Activated CD8-positive, alpha-beta T cell treated with anti-CD3 and anti-CD28 coated beads for 36 hours (primary cell): ENCODE measurements at regions not wholly inside any gene's neighbourhood (a gene's known extent, or its start where the extent isn't known, plus 50 kb on each side); places are given as distances from the start of the nearest gene placed in this dataset.

Experiments used
- ATAC-seq: fragments of 200-7000 bp; cut with Tn5 transposase; one replicate; pipeline ENCODE4 v1.10.0; 2021; ENCODE audit warnings: mild to moderate bottlenecking, moderate library complexity
- CTCF ChIA-PET: fragments of 350-600 bp; sonication (Branson Sonifier 250); formaldehyde crosslinking; loops from one replicate; lab custom pipeline; 2021; ENCODE audit warnings: antibody characterized with exemption; lab: Charles Lee
- POLR2A ChIA-PET: fragments of 350-600 bp; sonication (Branson Sonifier 250); formaldehyde crosslinking; loops from one replicate; lab custom pipeline; 2021; ENCODE audit warnings: antibody characterized with exemption; lab: Charles Lee
- DNase-seq: peaks from one replicate; pipeline ENCODE4 v3.0.0-alpha.2; 2020
- H3K27ac Mint-ChIP-seq: one replicate; pipeline ENCODE4 v1.8.0; 2021; ENCODE audit warnings: mild to moderate bottlenecking, mixed read lengths
- H3K27me3 Mint-ChIP-seq: one replicate; pipeline ENCODE4 v1.8.0; 2021; ENCODE audit warnings: mixed read lengths
- H3K36me3 Mint-ChIP-seq: one replicate; pipeline ENCODE4 v1.8.0; 2021; ENCODE audit warnings: low read depth, mixed read lengths
- H3K4me1 Mint-ChIP-seq: one replicate; pipeline ENCODE4 v1.8.0; 2021; ENCODE audit warnings: low read depth, mixed read lengths
- H3K4me3 Mint-ChIP-seq: one replicate; pipeline ENCODE4 v1.8.0; 2021; ENCODE audit warnings: mild to moderate bottlenecking, moderate library complexity, mixed read lengths
- H3K9me3 Mint-ChIP-seq: one replicate; pipeline ENCODE4 v1.8.0; 2021; ENCODE audit warnings: mixed read lengths
- CTCF ChIP-seq: fragments of 200-600 bp; IDR thresholded peaks from one replicate; pipeline ENCODE4 v1.8.0; 2022; ENCODE audit warnings: antibody characterized with exemption, mild to moderate bottlenecking
- intact Hi-C: fragments of 100-400 bp; cut with micrococcal nuclease; formaldehyde crosslinking; loops from one replicate; pipeline ENCODE4 v1.10.0; 2022

GRCh38 chr5:107146901-107147300 is 523.8 kb downstream of the EFNA5 start:
- no peak for DNase-seq
- H3K4me3 Mint-ChIP-seq, result no peak overlapping the region
- H3K4me1 Mint-ChIP-seq, result no peaks in the 10 kb centered on the region
- ChIA-PET CTCF (no interaction called here), POLR2A (no interaction called here)
- ATAC-seq, result no peak
- no peak overlapping the region for H3K27ac Mint-ChIP-seq
- intact Hi-C loops, result no loop called here
- TF ChIP-seq CTCF, result no peak
- H3K27me3 Mint-ChIP-seq, result no peaks in the 10 kb centered on the region
- no peaks in the 10 kb centered on the region for H3K9me3 Mint-ChIP-seq
- no peaks in the 10 kb centered on the region for H3K36me3 Mint-ChIP-seq

GRCh38 chr5:107135391-107135790 is 535.3 kb downstream of the EFNA5 start:
- Mint-ChIP-seq H3K27ac (no peak overlapping the region), H3K4me3 (no peak overlapping the region), H3K4me1 (no peaks in the 10 kb centered on the region), H3K36me3 (no peaks in the 10 kb centered on the region), H3K27me3 (no peaks in the 10 kb centered on the region), H3K9me3 (peaks cover 9% of the 10 kb centered on the region)
- ChIA-PET POLR2A (no interaction called here), CTCF (no interaction called here)
- intact Hi-C loops, result no loop called here
- TF ChIP-seq CTCF, result no peak
- DNase-seq, result no peak
- ATAC-seq, result no peak

DNA sequence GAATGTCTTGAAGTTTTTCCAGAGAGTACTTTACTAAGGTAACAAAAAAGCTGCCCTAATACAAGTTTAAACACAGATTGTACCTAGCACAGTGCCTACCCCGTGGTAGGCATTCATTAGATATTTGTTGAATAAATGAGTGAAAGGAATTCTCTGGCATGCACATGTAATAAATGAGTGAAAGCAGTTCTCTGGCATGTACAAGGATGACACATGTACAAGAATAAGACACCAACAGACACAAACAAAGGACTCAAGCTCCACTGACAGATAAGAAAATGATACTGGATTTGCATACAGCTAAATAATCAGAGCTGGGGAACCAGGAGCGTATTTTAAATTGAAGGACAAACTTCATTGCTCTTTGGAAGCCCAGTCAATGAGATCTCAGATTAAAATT is 535.8 kb downstream of the EFNA5 start:
- Mint-ChIP-seq H3K27ac (no peak overlapping the region), H3K9me3 (peaks cover 6% of the 10 kb centered on the region), H3K36me3 (no peaks in the 10 kb centered on the region), H3K27me3 (no peaks in the 10 kb centered on the region), H3K4me1 (no peaks in the 10 kb centered on the region), H3K4me3 (no peak overlapping the region)
- intact Hi-C loops, result no loop called here
- ATAC-seq (no peak), DNase-seq (no peak)
- POLR2A ChIA-PET, result no interaction called here
- no peak for TF ChIP-seq CTCF
- CTCF ChIA-PET, result no interaction called here

- Mint-ChIP-seq H3K36me3 (no peaks in the 10 kb centered on the region), H3K4me1 (no peaks in the 10 kb centered on the region), H3K9me3 (peaks cover 6% of the 10 kb centered on the region), H3K27me3 (no peaks in the 10 kb centered on the region), H3K4me3 (no peak overlapping the region), H3K27ac (no peak overlapping the region)
- ATAC-seq (no peak), DNase-seq (no peak)
- ChIA-PET POLR2A (no interaction called here), CTCF (no interaction called here)
- no peak for TF ChIP-seq CTCF
- intact Hi-C loops, result no loop called here
Observed at GRCh38 chr5:107129051-107129450, 541.7 kb downstream of the EFNA5 start.

GRCh38 chr5:107127878-107128277 is 542.9 kb downstream of the EFNA5 start:
- no peak overlapping the region for H3K27ac Mint-ChIP-seq
- peaks cover 4% of the 10 kb centered on the region for H3K9me3 Mint-ChIP-seq
- no peaks in the 10 kb centered on the region for H3K27me3 Mint-ChIP-seq
- DNase-seq, result no peak
- TF ChIP-seq CTCF, result no peak
- H3K4me3 Mint-ChIP-seq, result no peak overlapping the region
- no peaks in the 10 kb centered on the region for H3K36me3 Mint-ChIP-seq
- no peak for ATAC-seq
- no peaks in the 10 kb centered on the region for H3K4me1 Mint-ChIP-seq
- CTCF ChIA-PET, result no interaction called here
- POLR2A ChIA-PET, result no interaction called here
- intact Hi-C loops, result no loop called here
